SK-N-SH (cell line): ENCODE measurements at regions not wholly inside any gene's neighbourhood (a gene's known extent, or its start where the extent isn't known, plus 50 kb on each side); places are given as distances from the start of the nearest gene placed in this dataset.

Experiments used
- EZH2phosphoT487 ChIP-seq: fragments of 200-600 bp; sonication (generic); IDR thresholded peaks from 2 replicates; pipeline ENCODE4 v1.6.1; 2017; ENCODE audit warnings: low read depth, mixed run types, mild to moderate bottlenecking, antibody characterized with exemption, moderate library complexity, borderline replicate concordance
- JUND ChIP-seq: IDR thresholded peaks from 2 replicates; pipeline ENCODE4 v1.4.0; 2012
- MXI1 ChIP-seq: IDR thresholded peaks from 2 replicates; pipeline ENCODE4 v1.6.1; 2012; ENCODE audit warnings: mild to moderate bottlenecking, low read depth, low read length, improper control_type of control experiment
- POLR2AphosphoS5 ChIP-seq: IDR thresholded peaks from 2 replicates; pipeline ENCODE4 v1.6.1; 2012; ENCODE audit warnings: low read depth, low read length
- RAD21 ChIP-seq: IDR thresholded peaks from 2 replicates; pipeline ENCODE4 v1.6.1; 2012; ENCODE audit warnings: mild to moderate bottlenecking, low read length
- RCOR1 ChIP-seq: fragments of 150-350 bp; IDR thresholded peaks from 2 replicates; pipeline ENCODE4 v1.6.1; 2017; ENCODE audit warnings: antibody characterized with exemption, low read length
- YY1 ChIP-seq: IDR thresholded peaks from 2 replicates; pipeline ENCODE4 v1.4.0; 2012; ENCODE audit warnings: low read depth, mild to moderate bottlenecking
- TF ChIP-seq, protein P1 (sequence below): fragments of 200-600 bp; sonication (generic); IDR thresholded peaks from 2 replicates; pipeline ENCODE4 v1.6.1; 2017; ENCODE audit warnings: antibody characterized with exemption, mild to moderate bottlenecking, moderate library complexity

GRCh38 chr1:194164755-194165154, 978.3 kb upstream of the B3GALT2 start:
- TF ChIP-seq EZH2phosphoT487: no peak
- TF ChIP-seq RCOR1: no peak
- no peak for TF ChIP-seq POLR2AphosphoS5
- TF ChIP-seq JUND: no peak
- no peak for TF ChIP-seq YY1
- TF ChIP-seq MXI1: no peak
- TF ChIP-seq RAD21: no peak
- TF ChIP-seq, protein P1, sequence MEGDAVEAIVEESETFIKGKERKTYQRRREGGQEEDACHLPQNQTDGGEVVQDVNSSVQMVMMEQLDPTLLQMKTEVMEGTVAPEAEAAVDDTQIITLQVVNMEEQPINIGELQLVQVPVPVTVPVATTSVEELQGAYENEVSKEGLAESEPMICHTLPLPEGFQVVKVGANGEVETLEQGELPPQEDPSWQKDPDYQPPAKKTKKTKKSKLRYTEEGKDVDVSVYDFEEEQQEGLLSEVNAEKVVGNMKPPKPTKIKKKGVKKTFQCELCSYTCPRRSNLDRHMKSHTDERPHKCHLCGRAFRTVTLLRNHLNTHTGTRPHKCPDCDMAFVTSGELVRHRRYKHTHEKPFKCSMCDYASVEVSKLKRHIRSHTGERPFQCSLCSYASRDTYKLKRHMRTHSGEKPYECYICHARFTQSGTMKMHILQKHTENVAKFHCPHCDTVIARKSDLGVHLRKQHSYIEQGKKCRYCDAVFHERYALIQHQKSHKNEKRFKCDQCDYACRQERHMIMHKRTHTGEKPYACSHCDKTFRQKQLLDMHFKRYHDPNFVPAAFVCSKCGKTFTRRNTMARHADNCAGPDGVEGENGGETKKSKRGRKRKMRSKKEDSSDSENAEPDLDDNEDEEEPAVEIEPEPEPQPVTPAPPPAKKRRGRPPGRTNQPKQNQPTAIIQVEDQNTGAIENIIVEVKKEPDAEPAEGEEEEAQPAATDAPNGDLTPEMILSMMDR: no peak
